Choroid plexus epithelial cell (primary cell): ENCODE measurements at regions not wholly inside any gene's neighbourhood (a gene's known extent, or its start where the extent isn't known, plus 50 kb on each side); places are given as distances from the start of the nearest gene placed in this dataset.

Source experiments
- DNase-seq: peaks from one replicate; pipeline ENCODE4 v3.0.0-alpha.2; 2010; ENCODE audit warnings: low read depth
- H3K4me3 ChIP-seq: 2 replicates; pipeline ENCODE4 v1.5.1; 2011; ENCODE audit warnings: low read depth, mild to moderate bottlenecking, control low read depth, low read length, moderate library complexity
- CTCF ChIP-seq: conservative IDR thresholded peaks from 2 replicates; pipeline ENCODE4 v1.5.1; 2011; ENCODE audit warnings: low read depth, mild to moderate bottlenecking, control low read depth, inconsistent platforms, low read length, moderate library complexity

DNA sequence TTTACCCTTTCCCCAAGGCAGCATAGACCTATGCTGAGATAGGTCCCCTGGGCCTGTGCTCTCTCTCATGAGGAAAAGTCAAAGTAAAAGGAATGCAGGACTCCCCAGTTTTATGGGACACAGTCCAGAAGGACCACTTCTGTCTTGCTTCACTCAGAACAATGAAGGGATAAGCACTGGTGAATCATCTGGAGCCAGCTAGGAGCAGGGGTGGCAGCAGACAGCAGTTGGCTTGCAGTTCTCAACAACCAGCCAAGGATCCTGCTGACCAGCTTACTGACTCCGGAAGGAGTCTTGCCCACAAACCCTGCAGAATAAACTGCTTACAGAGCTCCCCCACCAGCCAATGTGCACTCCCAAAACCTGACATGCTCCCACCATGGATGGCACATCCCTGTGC lies 152.1 kb upstream of the GHITM start:
- no peak for DNase-seq
- TF ChIP-seq CTCF, result no peak
- no peak overlapping the region for H3K4me3 ChIP-seq

GRCh38 chr10:83988435-83988834 lies 150.9 kb upstream of the GHITM start:
- no peak for DNase-seq
- no peak for TF ChIP-seq CTCF
- no peak overlapping the region for H3K4me3 ChIP-seq

DNA sequence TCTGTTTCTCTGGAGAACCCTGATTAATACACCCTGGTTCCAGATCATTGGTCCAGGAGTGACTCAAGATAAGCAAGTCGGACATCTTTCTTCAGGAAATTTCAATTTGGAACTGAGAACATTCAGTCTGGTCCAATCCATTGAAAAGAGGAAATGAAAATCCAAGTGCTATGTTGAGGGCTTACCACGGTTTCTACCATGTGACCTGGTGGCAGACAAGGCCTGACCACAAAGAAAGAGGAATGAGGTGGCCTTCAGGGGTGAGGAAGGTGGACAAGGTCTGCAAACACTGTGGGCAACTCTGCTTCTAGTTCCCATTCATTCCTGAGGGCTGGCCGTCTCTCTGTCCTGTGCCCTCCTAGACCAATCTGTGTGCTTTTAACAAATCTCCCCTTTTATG lies 149.2 kb upstream of the GHITM start:
- TF ChIP-seq CTCF, result no peak
- DNase-seq, result no peak
- H3K4me3 ChIP-seq, result no peak overlapping the region

DNA sequence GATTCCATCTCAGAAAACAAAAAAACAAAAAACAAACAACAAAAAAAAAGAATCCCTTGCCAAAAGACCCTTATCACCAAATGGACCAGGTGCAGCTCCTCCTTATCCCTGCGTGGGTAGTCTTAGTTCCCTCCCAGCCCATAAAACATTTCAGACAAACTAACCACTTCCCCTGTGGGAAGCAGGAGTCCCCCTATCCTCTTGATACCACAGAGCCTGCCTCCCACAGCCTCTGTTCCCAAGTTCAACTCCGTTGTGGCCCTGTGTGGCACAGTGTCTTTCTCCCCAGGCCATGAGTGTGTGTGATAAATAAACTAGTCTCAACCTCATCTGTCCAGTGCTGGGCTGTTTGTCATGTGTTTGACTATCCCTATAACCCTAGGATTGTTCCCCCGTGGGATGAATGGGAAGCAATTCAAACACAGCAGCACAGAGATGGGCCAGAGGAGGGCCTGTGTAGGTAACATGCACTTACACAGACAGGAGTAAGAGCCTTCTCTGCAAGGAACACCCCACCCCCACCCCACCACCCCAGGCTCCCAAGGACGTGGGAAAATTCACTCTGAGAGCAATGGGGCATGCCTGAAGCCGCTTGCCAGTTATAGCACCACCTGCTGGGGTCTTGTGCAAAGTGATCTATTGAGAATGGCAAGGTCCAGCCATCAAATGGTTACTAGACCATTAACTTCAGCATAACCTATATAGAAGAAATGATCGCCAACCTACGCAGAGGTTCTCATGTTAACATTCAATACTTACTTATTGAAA lies 147.1 kb upstream of the GHITM start:
- DNase-seq, result peak; percentile 9
- TF ChIP-seq CTCF, result peak; percentile 21
- no peak overlapping the region for H3K4me3 ChIP-seq

DNA sequence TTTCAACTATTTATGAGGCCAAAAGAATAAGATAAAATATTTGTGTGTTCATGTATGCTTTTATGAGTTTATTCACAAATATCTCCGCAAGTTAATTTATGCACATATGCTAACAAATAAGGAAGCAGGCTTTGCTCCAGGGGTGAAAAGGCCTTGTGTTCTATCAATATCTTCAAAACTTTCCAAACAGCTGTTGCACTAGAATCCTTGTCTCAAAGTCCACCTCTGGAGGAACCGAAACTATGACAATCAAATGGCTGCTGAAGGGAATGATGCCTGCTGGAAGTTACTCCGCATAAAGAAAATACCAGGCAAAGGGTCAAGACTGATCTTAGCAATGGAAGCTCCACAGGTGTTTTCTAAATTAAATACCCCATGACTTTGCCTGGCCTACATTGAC lies 145.0 kb upstream of the GHITM start:
- DNase-seq, result no peak
- no peak for TF ChIP-seq CTCF

GRCh38 chr10:83995738-83996331 lies 143.5 kb upstream of the GHITM start:
- DNase-seq, result no peak
- no peak for TF ChIP-seq CTCF

More for the DNA sequence above, 145.0 kb upstream of the GHITM start:
- no peak overlapping the region for H3K4me3 ChIP-seq

GRCh38 chr10:84004221-84004620 lies 135.1 kb upstream of the GHITM start:
- no peak for DNase-seq
- no peak overlapping the region for H3K4me3 ChIP-seq
- TF ChIP-seq CTCF, result no peak

More at GRCh38 chr10:83995738-83996331, 143.5 kb upstream of the GHITM start:
- H3K4me3 ChIP-seq, result no peak overlapping the region
